Left ventricle myocardium superior (tissue), 1 donor: ENCODE measurements at regions not wholly inside any gene's neighbourhood (a gene's known extent, or its start where the extent isn't known, plus 50 kb on each side); places are given as distances from the start of the nearest gene placed in this dataset. TPM values are rescaled to one million over a fixed set of nuclear protein-coding genes. Genes with fewer than 3 reads are reported as not detected.

ENCODE experiments used
- ATAC-seq: fragments of 200-7000 bp; cut with Tn5 transposase; one replicate; pipeline ENCODE4 v1.9.1; 2020; ENCODE audit warnings: mild to moderate bottlenecking, moderate library complexity
- DNase-seq: peaks from one replicate; pipeline ENCODE4 v3.0.0-alpha.2; 2020
- intact Hi-C: fragments of 100-400 bp; cut with micrococcal nuclease; formaldehyde crosslinking; loops from one replicate; pipeline ENCODE4 v1.11.0; 2022
- microRNA-seq: library from miRNA; unstranded; fragments of <30 nt; microRNA quantifications from one replicate; pipeline ENCODE4 v1.2.0, GENCODE V29; 2020; ENCODE audit warnings: borderline number of aligned reads
- donor health status: DM: no; HTN: yes; CAD: no; lungs with severe emphysema.

GRCh38 chrX:150308532-150309157 lies 54.5 kb upstream of the MAMLD1 start:
- ATAC-seq (no peak), DNase-seq (no peak)
- intact Hi-C loops, result no loop called here

DNA sequence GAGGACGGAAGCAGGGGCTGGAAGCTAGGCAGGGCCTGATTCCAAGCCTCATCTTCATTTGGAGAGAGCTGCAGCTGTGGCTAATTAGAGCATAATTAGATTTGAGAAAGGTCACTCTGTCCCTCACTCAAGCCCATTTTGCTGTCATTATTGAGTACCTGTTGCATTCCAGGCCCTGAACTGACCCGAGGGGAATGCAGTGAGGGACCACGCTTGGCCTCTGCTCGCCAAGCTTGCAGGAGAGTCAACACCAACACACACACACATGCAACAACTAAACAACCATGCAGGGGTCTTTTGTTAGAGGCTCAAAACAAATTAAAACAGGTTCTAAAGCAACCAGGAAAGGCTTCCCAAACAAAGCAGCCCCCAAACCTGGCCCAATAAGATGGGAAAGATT lies 52.7 kb upstream of the MAMLD1 start:
- intact Hi-C loops, result no loop called here
- DNase-seq, result no peak
- no peak for ATAC-seq

- intact Hi-C loops, result no loop called here
- no peak for DNase-seq
These were observed 52.2 kb upstream of the MAMLD1 start for GRCh38 chrX:150310881-150311280.

DNA sequence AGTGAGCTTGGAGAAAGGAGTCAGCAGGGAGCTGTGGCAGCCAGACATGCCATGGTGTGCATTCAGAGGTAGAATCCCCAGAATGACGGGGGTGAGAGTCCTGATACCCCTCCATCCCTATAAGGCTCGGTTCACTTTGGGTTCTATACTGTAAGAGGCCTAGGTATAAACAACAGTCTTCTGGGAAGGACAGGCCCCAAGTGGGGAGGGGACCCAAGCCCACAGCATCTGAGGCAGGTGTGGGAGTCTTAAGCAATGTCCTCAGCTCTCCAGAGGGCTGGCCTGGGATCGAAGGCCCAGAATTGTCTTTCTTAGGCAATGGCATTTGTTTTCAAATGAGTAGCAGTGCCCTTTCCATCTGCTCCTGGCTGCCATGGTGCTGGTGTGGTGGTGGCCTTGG lies 50.2 kb upstream of the MAMLD1 start:
- ATAC-seq, result no peak
- intact Hi-C loops, result no loop called here

More at GRCh38 chrX:150310881-150311280, 52.2 kb upstream of the MAMLD1 start:
- no peak for ATAC-seq

More for the DNA sequence above, 50.2 kb upstream of the MAMLD1 start:
- no peak for DNase-seq

Small RNA genes lying in the stretch of these regions (microRNA-seq; reads per million reads assigned to microRNA genes)
- not detected for gene MIR2114
